ENCODE measurements at regions not wholly inside any gene's neighbourhood (a gene's known extent, or its start where the extent isn't known, plus 50 kb on each side); places are given as distances from the start of the nearest gene placed in this dataset.
"Not testable (repeated sequence)": the region's sequence is repeated elsewhere in the genome, so short reads cannot be mapped to it uniquely, and the experiment has no call there.

DNA sequence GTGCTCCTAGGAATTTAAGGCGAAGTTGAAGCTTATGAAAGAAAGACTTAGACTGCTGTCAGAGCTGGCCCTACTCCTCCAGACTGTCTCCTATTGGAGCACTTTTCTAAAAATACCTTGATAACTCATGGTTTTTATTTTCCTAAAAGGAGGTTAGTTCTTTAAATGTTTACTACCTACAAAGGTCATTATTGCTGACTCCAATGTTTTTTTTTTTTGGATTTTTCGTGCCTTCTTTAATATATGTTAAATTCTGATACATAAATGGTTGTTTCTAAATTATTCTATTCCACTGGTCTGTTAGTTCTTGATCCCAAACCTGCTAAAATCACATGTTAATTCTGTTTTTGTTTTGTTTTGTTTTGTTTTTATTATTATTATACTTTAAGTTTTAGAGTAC, 227.6 kb upstream of the FTMT start:
- FAIRE-seq (no peak), DNase-seq (no peak)
- H3K36me3 ChIP-seq (ENCODE audit: control insufficient read depth in 3 of 3, insufficient read depth in 2 of 3, low read depth in 1 of 3, low read length in 3 of 3) = no peaks in the 10 kb centered on the region
- no peak overlapping the region for H3K4me3 ChIP-seq (ENCODE audit: low read depth in 1 of 3, low read length in 3 of 3)
- H3K9me3 ChIP-seq (ENCODE audit: control insufficient read depth in 2 of 2, insufficient read depth in 1 of 2, low read depth in 1 of 2, low read length in 1 of 2) = no peaks in the 10 kb centered on the region
- H3K4me1 ChIP-seq (ENCODE audit: control insufficient read depth in 3 of 3, insufficient read depth in 2 of 3, low read depth in 1 of 3, low read length in 2 of 3) = no peaks in the 10 kb centered on the region
- no peak overlapping the region for H3K27ac ChIP-seq (ENCODE audit: low read depth in 1 of 3, low read length in 2 of 3)
- 58 to 87% (median 76%) methylated on average over 2 of the region's 2 CpGs for WGBS, 3 donors
- H3K27me3 ChIP-seq (ENCODE audit: control insufficient read depth in 3 of 3, insufficient read depth in 3 of 3, low read length in 3 of 3) = no peaks in the 10 kb centered on the region

DNA sequence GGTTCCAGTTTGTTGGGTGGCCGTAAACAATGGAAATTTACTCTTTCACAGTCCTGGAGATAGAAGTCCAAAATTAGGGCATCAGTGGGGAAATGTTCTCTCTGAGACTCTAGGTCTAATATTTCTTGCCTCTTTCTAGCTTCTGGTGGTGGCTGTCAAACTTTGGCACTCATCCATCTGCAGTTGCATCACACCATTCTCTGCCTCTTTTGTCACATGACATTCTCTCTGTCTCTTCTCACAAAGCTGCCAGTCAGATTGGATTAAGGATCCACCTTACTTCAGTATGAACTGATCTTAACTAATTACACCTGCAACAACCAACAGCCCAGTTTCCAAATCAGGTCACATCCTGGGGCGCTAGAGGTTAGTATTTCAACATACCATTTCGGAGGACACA, 222.9 kb upstream of the FTMT start:
- WGBS, 3 donors = 43 to 71% (median 56%) methylated on average over 3 of the region's 3 CpGs
- no peak for FAIRE-seq

DNA sequence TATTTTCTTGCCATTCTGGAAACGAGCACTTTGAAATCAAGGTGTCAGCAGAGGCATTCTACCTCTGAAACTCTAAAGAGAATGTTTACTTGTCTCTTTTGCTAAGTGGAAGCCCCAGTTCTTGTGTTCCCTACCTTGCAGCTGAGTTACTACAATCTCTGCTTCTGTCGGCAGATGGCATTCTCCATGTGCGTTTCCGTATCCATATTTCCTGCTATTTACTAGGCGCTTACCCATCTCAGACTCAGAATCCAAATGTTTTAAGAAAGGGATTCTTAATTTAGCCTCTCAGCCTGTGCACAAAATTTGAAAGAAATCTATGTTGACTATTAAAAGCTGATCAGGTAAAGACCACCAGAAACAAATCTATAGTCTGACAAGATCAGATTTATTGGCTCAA, 221.3 kb upstream of the FTMT start:
- Histone ChIP-seq H3K27ac (ENCODE audit: low read depth in 1 of 3, low read length in 2 of 3) (no peak overlapping the region), H3K36me3 (ENCODE audit: control insufficient read depth in 3 of 3, insufficient read depth in 2 of 3, low read depth in 1 of 3, low read length in 3 of 3) (no peaks in the 10 kb centered on the region), H3K27me3 (ENCODE audit: control insufficient read depth in 3 of 3, insufficient read depth in 3 of 3, low read length in 3 of 3) (no peaks in the 10 kb centered on the region), H3K4me3 (ENCODE audit: low read depth in 1 of 3, low read length in 3 of 3) (no peak overlapping the region), H3K4me1 (ENCODE audit: control insufficient read depth in 3 of 3, insufficient read depth in 2 of 3, low read depth in 1 of 3, low read length in 2 of 3) (no peaks in the 10 kb centered on the region), H3K9me3 (ENCODE audit: control insufficient read depth in 2 of 2, insufficient read depth in 1 of 2, low read depth in 1 of 2, low read length in 1 of 2) (no peaks in the 10 kb centered on the region)
- peak; percentile 41 to 42 for DNase-seq
- WGBS, 3 donors = 20 to 31% (median 26%) methylated on average over 5 of the region's 5 CpGs
- no peak for FAIRE-seq

More for the DNA sequence above, 222.9 kb upstream of the FTMT start:
- peak in 1 of 2 donors; percentile 23 for DNase-seq
- Histone ChIP-seq H3K4me1 (ENCODE audit: control insufficient read depth in 3 of 3, insufficient read depth in 2 of 3, low read depth in 1 of 3, low read length in 2 of 3) (no peaks in the 10 kb centered on the region), H3K4me3 (ENCODE audit: low read depth in 1 of 3, low read length in 3 of 3) (no peak overlapping the region), H3K27ac (ENCODE audit: low read depth in 1 of 3, low read length in 2 of 3) (no peak overlapping the region), H3K27me3 (ENCODE audit: control insufficient read depth in 3 of 3, insufficient read depth in 3 of 3, low read length in 3 of 3) (no peaks in the 10 kb centered on the region), H3K9me3 (ENCODE audit: control insufficient read depth in 2 of 2, insufficient read depth in 1 of 2, low read depth in 1 of 2, low read length in 1 of 2) (no peaks in the 10 kb centered on the region), H3K36me3 (ENCODE audit: control insufficient read depth in 3 of 3, insufficient read depth in 2 of 3, low read depth in 1 of 3, low read length in 3 of 3) (no peaks in the 10 kb centered on the region)

DNA sequence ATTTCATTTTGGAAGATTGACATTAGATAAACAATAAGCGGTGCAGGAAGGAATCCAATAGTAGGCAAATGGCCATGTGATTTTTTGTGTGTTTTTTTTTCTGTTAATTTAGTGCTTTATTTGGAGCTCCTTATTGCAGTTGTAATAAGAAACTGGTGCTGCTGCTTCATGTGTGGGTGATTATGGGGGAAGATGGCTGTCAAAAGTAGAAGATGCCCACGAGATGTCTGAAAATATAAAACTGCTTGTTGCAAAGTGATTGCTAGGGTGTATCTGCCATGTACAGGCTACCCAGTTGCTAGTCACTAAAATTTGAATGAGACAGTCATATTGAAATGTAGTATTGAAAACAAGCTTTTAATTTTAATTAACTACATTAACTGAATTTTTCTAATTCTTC, 216.7 kb upstream of the FTMT start:
- no peak for FAIRE-seq

DNA sequence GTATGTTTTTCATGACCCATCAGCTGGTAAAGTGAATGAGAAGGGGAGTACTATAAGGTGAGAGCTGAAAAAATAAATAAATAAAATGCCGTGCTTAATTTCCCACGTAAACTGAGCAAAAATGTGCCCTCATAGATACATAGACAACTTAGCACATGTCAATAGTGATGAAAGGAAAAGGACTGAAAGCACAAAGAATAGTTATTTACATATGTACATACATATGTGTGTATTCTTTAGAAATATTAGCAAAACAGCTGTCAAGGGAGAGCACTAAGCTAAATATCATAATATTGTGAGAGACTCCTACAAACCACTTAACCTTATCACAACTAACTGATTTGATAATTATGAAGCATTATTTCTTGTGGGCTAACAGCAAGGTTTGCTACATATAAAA, 213.6 kb upstream of the FTMT start:
- H3K27ac ChIP-seq (ENCODE audit: low read depth in 1 of 3, low read length in 2 of 3) = no peak overlapping the region
- H3K4me3 ChIP-seq (ENCODE audit: low read depth in 1 of 3, low read length in 3 of 3) = no peak overlapping the region
- H3K36me3 ChIP-seq (ENCODE audit: control insufficient read depth in 3 of 3, insufficient read depth in 2 of 3, low read depth in 1 of 3, low read length in 3 of 3) = no peaks in the 10 kb centered on the region
- no peaks in the 10 kb centered on the region for H3K4me1 ChIP-seq (ENCODE audit: control insufficient read depth in 3 of 3, insufficient read depth in 2 of 3, low read depth in 1 of 3, low read length in 2 of 3)
- no peaks in the 10 kb centered on the region for H3K9me3 ChIP-seq (ENCODE audit: control insufficient read depth in 2 of 2, insufficient read depth in 1 of 2, low read depth in 1 of 2, low read length in 1 of 2)
- WGBS, 3 donors = 69 to 91% (median 86%) methylated on average over 2 of the region's 2 CpGs
- no peak for DNase-seq
- FAIRE-seq = no peak
- no peaks in the 10 kb centered on the region for H3K27me3 ChIP-seq (ENCODE audit: control insufficient read depth in 3 of 3, insufficient read depth in 3 of 3, low read length in 3 of 3)

More for the DNA sequence above, 216.7 kb upstream of the FTMT start:
- no peaks in the 10 kb centered on the region for H3K27me3 ChIP-seq (ENCODE audit: control insufficient read depth in 3 of 3, insufficient read depth in 3 of 3, low read length in 3 of 3)
- H3K9me3 ChIP-seq (ENCODE audit: control insufficient read depth in 2 of 2, insufficient read depth in 1 of 2, low read depth in 1 of 2, low read length in 1 of 2) = no peaks in the 10 kb centered on the region
- no peaks in the 10 kb centered on the region for H3K4me1 ChIP-seq (ENCODE audit: control insufficient read depth in 3 of 3, insufficient read depth in 2 of 3, low read depth in 1 of 3, low read length in 2 of 3)
- no peak overlapping the region for H3K4me3 ChIP-seq (ENCODE audit: low read depth in 1 of 3, low read length in 3 of 3)
- no peaks in the 10 kb centered on the region for H3K36me3 ChIP-seq (ENCODE audit: control insufficient read depth in 3 of 3, insufficient read depth in 2 of 3, low read depth in 1 of 3, low read length in 3 of 3)
- WGBS, 3 donors = 74 to 81% (median 79%) methylated on average over 2 of the region's 2 CpGs
- no peak for DNase-seq
- no peak overlapping the region for H3K27ac ChIP-seq (ENCODE audit: low read depth in 1 of 3, low read length in 2 of 3)

DNA sequence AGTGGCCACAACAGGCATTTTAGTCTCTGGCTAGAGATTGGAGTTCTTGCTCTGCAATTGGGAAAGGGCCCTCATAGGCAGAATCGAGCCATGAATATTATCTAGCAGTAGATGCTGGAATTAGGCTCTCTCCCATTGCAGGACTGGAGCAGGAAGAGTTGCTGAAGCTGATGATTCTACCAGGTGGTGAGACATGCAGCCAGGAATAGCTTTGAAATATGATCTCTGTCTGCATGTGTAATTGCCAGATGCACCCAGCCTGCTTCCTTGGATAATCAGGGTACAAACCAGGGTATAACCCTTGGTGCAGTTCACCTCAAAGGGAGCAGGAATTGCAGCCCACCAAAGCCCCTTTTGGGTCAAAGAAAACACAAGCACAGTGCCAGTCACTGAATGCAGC, 211.4 kb upstream of the FTMT start:
- Histone ChIP-seq H3K9me3 (ENCODE audit: control insufficient read depth in 2 of 2, insufficient read depth in 1 of 2, low read depth in 1 of 2, low read length in 1 of 2) (no peaks in the 10 kb centered on the region), H3K4me3 (ENCODE audit: low read depth in 1 of 3, low read length in 3 of 3) (no peak overlapping the region), H3K36me3 (ENCODE audit: control insufficient read depth in 3 of 3, insufficient read depth in 2 of 3, low read depth in 1 of 3, low read length in 3 of 3) (no peaks in the 10 kb centered on the region), H3K27ac (ENCODE audit: low read depth in 1 of 3, low read length in 2 of 3) (no peak overlapping the region), H3K4me1 (ENCODE audit: control insufficient read depth in 3 of 3, insufficient read depth in 2 of 3, low read depth in 1 of 3, low read length in 2 of 3) (no peaks in the 10 kb centered on the region), H3K27me3 (ENCODE audit: control insufficient read depth in 3 of 3, insufficient read depth in 3 of 3, low read length in 3 of 3) (no peaks in the 10 kb centered on the region)
- FAIRE-seq = no peak
- 59 to 70% (median 69%) methylated on average over 1 of the region's 1 CpG for WGBS, 3 donors
- DNase-seq = no peak

DNA sequence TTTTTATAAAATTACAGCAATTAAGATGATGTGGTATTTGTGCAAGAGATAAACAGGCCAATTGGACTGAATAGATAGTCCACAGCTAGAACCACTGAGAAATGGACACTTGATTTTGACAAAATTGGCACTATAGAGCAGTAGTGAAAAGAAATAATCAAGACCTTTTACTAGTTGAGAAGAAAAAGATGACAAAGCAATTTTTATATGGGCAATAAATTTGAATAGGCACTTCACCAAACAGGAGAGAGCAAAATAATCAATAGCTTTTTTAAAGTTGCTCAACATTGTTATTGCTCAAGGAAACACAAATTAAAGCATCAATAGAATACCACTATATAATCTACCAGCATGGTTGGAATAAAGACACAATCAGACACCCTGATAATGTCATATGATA, 193.5 kb upstream of the FTMT start:
- no peak overlapping the region for H3K4me3 ChIP-seq (ENCODE audit: low read depth in 1 of 3, low read length in 3 of 3)
- H3K27me3 ChIP-seq (ENCODE audit: control insufficient read depth in 3 of 3, insufficient read depth in 3 of 3, low read length in 3 of 3) = no peaks in the 10 kb centered on the region
- no peaks in the 10 kb centered on the region for H3K4me1 ChIP-seq (ENCODE audit: control insufficient read depth in 3 of 3, insufficient read depth in 2 of 3, low read depth in 1 of 3, low read length in 2 of 3)
- DNase-seq = no peak
- peaks cover 0 to 5% of the 10 kb centered on the region in 2 donors for H3K9me3 ChIP-seq (ENCODE audit: control insufficient read depth in 2 of 2, insufficient read depth in 1 of 2, low read depth in 1 of 2, low read length in 1 of 2)
- no peak for FAIRE-seq
- no peaks in the 10 kb centered on the region for H3K36me3 ChIP-seq (ENCODE audit: control insufficient read depth in 3 of 3, insufficient read depth in 2 of 3, low read depth in 1 of 3, low read length in 3 of 3)
- H3K27ac ChIP-seq (ENCODE audit: low read depth in 1 of 3, low read length in 2 of 3) = no peak overlapping the region

DNA sequence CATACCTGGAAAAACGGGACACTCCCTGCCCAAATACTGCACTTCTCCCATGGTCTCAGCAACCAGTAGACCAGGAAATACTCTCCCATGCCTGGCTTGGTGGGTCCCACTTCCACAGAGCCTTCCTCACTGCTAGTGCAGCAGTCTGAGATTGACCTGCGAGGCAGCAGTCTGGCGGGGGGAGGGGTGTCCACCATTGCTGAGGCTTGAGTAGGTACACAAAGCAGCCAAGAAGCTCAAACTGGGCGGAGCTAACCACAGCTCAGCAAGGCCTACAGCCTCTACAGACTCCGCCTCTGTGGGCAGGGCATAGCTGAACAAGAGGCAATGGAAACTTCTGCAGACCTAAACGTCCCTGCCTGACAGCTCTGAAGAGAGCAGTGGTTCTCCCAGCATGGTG, 191.5 kb upstream of the FTMT start:
- Histone ChIP-seq H3K9me3 (ENCODE audit: control insufficient read depth in 2 of 2, insufficient read depth in 1 of 2, low read depth in 1 of 2, low read length in 1 of 2) (peaks cover 0 to 5% of the 10 kb centered on the region in 2 donors), H3K36me3 (ENCODE audit: control insufficient read depth in 3 of 3, insufficient read depth in 2 of 3, low read depth in 1 of 3, low read length in 3 of 3) (no peaks in the 10 kb centered on the region), H3K27ac (ENCODE audit: low read depth in 1 of 3, low read length in 2 of 3) (no peak overlapping the region), H3K4me1 (ENCODE audit: control insufficient read depth in 3 of 3, insufficient read depth in 2 of 3, low read depth in 1 of 3, low read length in 2 of 3) (no peaks in the 10 kb centered on the region), H3K4me3 (ENCODE audit: low read depth in 1 of 3, low read length in 3 of 3) (no peak overlapping the region), H3K27me3 (ENCODE audit: control insufficient read depth in 3 of 3, insufficient read depth in 3 of 3, low read length in 3 of 3) (no peaks in the 10 kb centered on the region)
- 76 to 86% (median 84%) methylated on average over 6 of the region's 6 CpGs for WGBS, 3 donors
- no peak for DNase-seq
- FAIRE-seq = no peak

DNA sequence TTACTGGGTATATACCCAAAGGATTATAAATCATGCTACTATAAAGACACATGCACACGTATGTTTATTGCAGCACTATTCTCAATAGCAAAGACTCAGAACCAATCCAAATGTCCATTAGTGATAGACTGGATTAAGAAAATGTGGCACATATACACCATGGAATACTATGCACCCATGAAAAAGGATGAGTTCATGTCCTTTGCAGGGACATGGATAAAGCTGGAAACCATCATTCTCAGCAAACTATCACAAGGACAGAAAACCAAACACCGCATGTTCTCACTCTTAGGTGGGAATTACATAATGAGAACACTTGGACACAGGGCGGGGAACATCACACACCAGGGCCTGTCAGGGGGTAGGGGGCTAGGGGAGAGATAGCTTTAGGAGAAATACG, 186.1 kb upstream of the FTMT start:
- DNase-seq; H3K27me3 ChIP-seq (ENCODE audit: control insufficient read depth in 3 of 3, insufficient read depth in 3 of 3, low read length in 3 of 3); H3K36me3 ChIP-seq (ENCODE audit: control insufficient read depth in 3 of 3, insufficient read depth in 2 of 3, low read depth in 1 of 3, low read length in 3 of 3); FAIRE-seq; H3K4me3 ChIP-seq (ENCODE audit: low read depth in 1 of 3, low read length in 3 of 3); H3K4me1 ChIP-seq (ENCODE audit: control insufficient read depth in 3 of 3, insufficient read depth in 2 of 3, low read depth in 1 of 3, low read length in 2 of 3); H3K27ac ChIP-seq (ENCODE audit: low read depth in 1 of 3, low read length in 2 of 3); H3K9me3 ChIP-seq (ENCODE audit: control insufficient read depth in 2 of 2, insufficient read depth in 1 of 2, low read depth in 1 of 2, low read length in 1 of 2): not testable (repeated sequence)
- 91 to 93% (median 93%) methylated on average over 4 of the region's 4 CpGs for WGBS, 3 donors
